Tibial nerve (tissue), 4 donors: ENCODE measurements at regions not wholly inside any gene's neighbourhood (a gene's known extent, or its start where the extent isn't known, plus 50 kb on each side); places are given as distances from the start of the nearest gene placed in this dataset.

Experiments
- DNase-seq, 2 donors: peaks; one replicate each; pipeline ENCODE4 v3.0.0-alpha.2; 2019; ENCODE audit warnings: low spot score in 2 of 2
- H3K27ac ChIP-seq, 4 donors: fragments of 200-600 bp; sonication (generic) in 3 of 4; one replicate each; pipeline ENCODE4 v1.5.1; 2017 to 2019; ENCODE audit warnings: mild to moderate bottlenecking in 1 of 4
- H3K27me3 ChIP-seq, 2 donors: fragments of 200-600 bp; sonication (generic) in 1 of 2; one replicate each; pipeline versions ENCODE4 v1.5.1 to v1.6.0; 2017 to 2019
- H3K36me3 ChIP-seq, 3 donors: fragments of 200-600 bp; sonication (generic); one replicate each; pipeline ENCODE4 v1.5.1; 2018 to 2019
- H3K4me1 ChIP-seq, 4 donors: fragments of 200-600 bp; sonication (generic) in 3 of 4; one replicate each; pipeline ENCODE4 v1.5.1; 2017 to 2019
- H3K4me3 ChIP-seq, 4 donors: fragments of 200-600 bp; sonication (generic) in 3 of 4; one replicate each; pipeline ENCODE4 v1.5.1; 2017 to 2019; ENCODE audit warnings: mild to moderate bottlenecking in 1 of 4, moderate library complexity in 1 of 4
- H3K9me3 ChIP-seq, 4 donors: fragments of 200-600 bp; sonication (generic) in 3 of 4; one replicate each; pipeline ENCODE4 v1.5.1; 2017 to 2019
- CTCF ChIP-seq, 5 experiments: fragments of 200-600 bp in 3 of 5; fragments of 450-650 bp in 2 of 5; sonication (generic) in 3 of 5; IDR thresholded peaks; one replicate each; pipeline ENCODE4 v1.5.1; 2016 to 2019; ENCODE audit warnings: antibody characterized with exemption in 5 of 5, mild to moderate bottlenecking in 3 of 5, moderate library complexity in 2 of 5
- EP300 ChIP-seq, 2 donors: sonication (generic); formaldehyde crosslinking; IDR thresholded peaks; one replicate each; pipeline ENCODE4 v1.6.1; 2017; ENCODE audit warnings: antibody characterized with exemption in 2 of 2, mild to moderate bottlenecking in 1 of 2
- POLR2A ChIP-seq, 2 donors: fragments of 450-650 bp; IDR thresholded peaks; one replicate each; pipeline ENCODE4 v1.6.1; 2017; ENCODE audit warnings: antibody characterized with exemption in 2 of 2, mild to moderate bottlenecking in 2 of 2, moderate library complexity in 2 of 2
- WGBS, 2 donors: methylation state at CpG; one replicate each; pipeline ENCODE4 v1.1.5; 2018; 5-methylcytosine and 5-hydroxymethylcytosine counted together

GRCh38 chr18:43758734-43759133 lies 481.4 kb upstream of the SYT4 start:
- Histone ChIP-seq H3K4me1 (peaks cover 0 to 7% (median 0%) of the 10 kb centered on the region in 4 donors), H3K27ac (no peak overlapping the region), H3K27me3 (no peaks in the 10 kb centered on the region), H3K36me3 (no peaks in the 10 kb centered on the region), H3K9me3 (no peaks in the 10 kb centered on the region), H3K4me3 (no peak overlapping the region)
- TF ChIP-seq EP300 (IDR thresholded peaks at IDR 0.05): no peak
- no peak for TF ChIP-seq CTCF (IDR thresholded peaks at IDR 0.05)
- no peak for TF ChIP-seq POLR2A (IDR thresholded peaks at IDR 0.05)
- no peak for DNase-seq

GRCh38 chr18:43760010-43760409 lies 482.7 kb upstream of the SYT4 start:
- no peaks in the 10 kb centered on the region for H3K27me3 ChIP-seq
- H3K9me3 ChIP-seq: peaks cover 0 to 9% (median 0%) of the 10 kb centered on the region in 4 donors
- H3K4me3 ChIP-seq: no peak overlapping the region
- H3K4me1 ChIP-seq: peaks cover 0 to 7% (median 0%) of the 10 kb centered on the region in 4 donors
- H3K36me3 ChIP-seq: no peaks in the 10 kb centered on the region
- TF ChIP-seq CTCF (IDR thresholded peaks at IDR 0.05) (no peak), EP300 (IDR thresholded peaks at IDR 0.05) (no peak), POLR2A (IDR thresholded peaks at IDR 0.05) (no peak)
- DNase-seq: no peak
- no peak overlapping the region for H3K27ac ChIP-seq

DNA sequence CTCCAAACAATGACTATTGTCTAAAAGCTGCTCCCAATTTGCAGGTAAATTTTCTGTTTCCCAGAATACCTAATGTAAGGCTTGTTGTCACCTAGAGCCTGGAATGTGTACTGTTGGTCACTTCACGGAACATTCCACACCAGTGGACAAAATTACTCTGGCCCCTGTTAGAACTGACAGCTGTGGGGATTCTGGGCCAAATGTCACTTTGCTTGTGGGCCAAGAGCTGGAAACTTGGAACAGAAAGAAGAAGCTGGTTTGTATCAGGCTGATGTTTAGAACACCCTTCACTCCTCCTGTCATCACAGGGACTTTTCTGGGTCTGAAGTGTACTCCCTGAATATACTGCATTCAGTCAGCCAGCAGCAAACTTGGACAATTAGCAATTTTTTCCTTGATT lies 495.6 kb upstream of the SYT4 start:
- Histone ChIP-seq H3K36me3 (no peaks in the 10 kb centered on the region), H3K4me1 (peaks cover 0 to 9% (median 0%) of the 10 kb centered on the region in 4 donors), H3K4me3 (no peak overlapping the region), H3K27me3 (no peaks in the 10 kb centered on the region), H3K27ac (no peak overlapping the region), H3K9me3 (peaks cover 0 to under 1% (median 0%) of the 10 kb centered on the region in 4 donors)
- no peak for TF ChIP-seq EP300 (IDR thresholded peaks at IDR 0.05)
- no peak for TF ChIP-seq POLR2A (IDR thresholded peaks at IDR 0.05)
- no peak for TF ChIP-seq CTCF (IDR thresholded peaks at IDR 0.05)
- no peak for DNase-seq
- 64 to 65% methylated on average over 1 of the region's 1 CpG for WGBS, 2 donors

DNA sequence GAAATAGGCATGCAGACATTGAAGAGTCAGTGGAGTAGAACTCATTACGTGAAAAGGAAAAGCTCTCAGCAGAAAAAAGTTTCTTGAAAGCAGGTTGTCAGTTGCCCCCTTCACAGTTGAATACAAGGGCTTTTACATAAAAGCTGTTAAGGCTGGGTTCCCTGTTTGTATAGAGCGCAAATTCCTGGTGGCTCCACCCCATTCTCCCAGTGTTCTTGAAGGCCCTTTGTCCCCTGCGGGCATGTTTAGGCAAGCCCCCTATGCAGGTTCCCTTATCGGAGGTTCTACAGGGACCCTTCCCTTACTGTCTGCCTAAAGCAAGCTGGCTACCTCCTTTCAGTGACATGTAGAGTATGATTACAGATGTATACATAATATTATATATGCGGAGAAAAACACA lies 497.2 kb upstream of the SYT4 start:
- no peak overlapping the region for H3K27ac ChIP-seq
- TF ChIP-seq POLR2A (IDR thresholded peaks at IDR 0.05) (no peak), CTCF (IDR thresholded peaks at IDR 0.05) (no peak), EP300 (IDR thresholded peaks at IDR 0.05) (no peak)
- DNase-seq: no peak
- H3K27me3 ChIP-seq: no peaks in the 10 kb centered on the region
- H3K4me3 ChIP-seq: no peak overlapping the region
- H3K4me1 ChIP-seq: peaks cover 0 to 14% (median 0%) of the 10 kb centered on the region in 4 donors
- WGBS, 2 donors: 85 to 94% methylated on average over 5 of the region's 5 CpGs
- no peaks in the 10 kb centered on the region for H3K9me3 ChIP-seq
- no peaks in the 10 kb centered on the region for H3K36me3 ChIP-seq

DNA sequence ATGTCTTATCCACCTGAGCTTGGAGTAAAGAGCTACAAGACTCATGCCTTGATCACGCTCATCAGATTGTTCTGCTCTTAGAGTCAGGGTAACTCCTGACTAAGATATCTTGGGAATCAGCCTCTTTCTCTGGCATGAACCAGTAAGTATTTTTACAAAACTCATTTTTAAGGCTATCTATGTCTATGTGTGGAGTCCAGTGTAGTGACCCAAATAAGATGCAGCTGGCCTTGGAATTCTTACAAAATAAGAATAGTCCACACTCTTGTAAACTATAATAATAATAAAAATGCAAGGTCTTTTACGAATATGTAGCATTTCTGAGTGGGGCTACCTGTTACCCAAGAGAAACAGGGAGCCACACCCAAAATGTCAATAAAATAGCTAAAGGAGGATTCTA lies 498.3 kb upstream of the SYT4 start:
- TF ChIP-seq POLR2A (IDR thresholded peaks at IDR 0.05): no peak
- no peak for TF ChIP-seq EP300 (IDR thresholded peaks at IDR 0.05)
- no peak for TF ChIP-seq CTCF (IDR thresholded peaks at IDR 0.05)
- H3K9me3 ChIP-seq: no peaks in the 10 kb centered on the region
- H3K4me3 ChIP-seq: no peak overlapping the region
- peaks cover 0 to 14% (median 0%) of the 10 kb centered on the region in 4 donors for H3K4me1 ChIP-seq
- WGBS, 2 donors: 81 to 84% methylated on average over 2 of the region's 2 CpGs
- H3K36me3 ChIP-seq: no peaks in the 10 kb centered on the region
- H3K27me3 ChIP-seq: no peaks in the 10 kb centered on the region
- no peak for DNase-seq
- no peak overlapping the region for H3K27ac ChIP-seq
